ENCODE measurements at regions not wholly inside any gene's neighbourhood (a gene's known extent, or its start where the extent isn't known, plus 50 kb on each side); places are given as distances from the start of the nearest gene placed in this dataset.

- TF ChIP-seq CTCF (conservative IDR thresholded peaks at IDR 0.05; ENCODE audit: low read depth, low read length): no peak
- no peak for DNase-seq (ENCODE audit: low read depth)
- no peak overlapping the region for H3K4me3 ChIP-seq (ENCODE audit: low read depth, low read length)
These were observed 125.3 kb downstream of the SAMD9 start for GRCh38 chr7:92992483-92992882.

- DNase-seq (ENCODE audit: low read depth): no peak
- no peak for TF ChIP-seq CTCF (conservative IDR thresholded peaks at IDR 0.05; ENCODE audit: low read depth, low read length)
- H3K4me3 ChIP-seq (ENCODE audit: low read depth, low read length): no peak overlapping the region
These were observed 126.6 kb downstream of the SAMD9 start for GRCh38 chr7:92991190-92991589.

DNA sequence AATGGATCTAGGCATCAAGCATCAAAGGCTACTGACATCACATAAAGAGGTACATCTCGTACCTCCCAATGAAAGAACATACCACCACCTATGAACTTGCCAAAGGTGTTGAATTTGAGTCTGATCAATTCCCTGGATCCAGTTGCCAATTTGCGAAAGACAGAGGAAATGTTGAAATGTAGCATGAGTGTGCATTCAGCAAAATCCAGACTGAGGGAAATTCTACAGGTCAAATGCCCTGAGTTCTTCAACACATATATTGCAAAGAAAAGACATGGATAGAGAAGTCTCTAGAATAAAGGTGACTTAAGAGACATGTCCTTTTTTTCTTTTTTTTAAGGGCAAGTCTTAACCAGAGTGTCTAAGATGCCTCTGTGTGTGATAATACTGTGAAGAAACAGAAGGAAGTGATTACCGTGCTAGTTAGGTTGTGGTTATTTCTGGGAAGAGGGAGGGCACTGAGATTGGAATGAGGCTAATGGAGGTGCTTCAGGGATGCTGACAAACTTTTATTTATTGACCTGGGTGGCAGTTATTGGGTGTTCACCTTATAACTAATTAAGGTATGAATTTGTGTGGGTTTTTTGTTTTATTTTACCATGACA lies 128.7 kb downstream of the SAMD9 start:
- TF ChIP-seq CTCF (conservative IDR thresholded peaks at IDR 0.05; ENCODE audit: low read depth, low read length): no peak
- DNase-seq (ENCODE audit: low read depth): no peak

GRCh38 chr7:92988051-92988450 lies 129.7 kb downstream of the SAMD9 start:
- TF ChIP-seq CTCF (conservative IDR thresholded peaks at IDR 0.05; ENCODE audit: low read depth, low read length): peak; percentile 64
- DNase-seq (ENCODE audit: low read depth): peak; percentile 25
- H3K4me3 ChIP-seq (ENCODE audit: low read depth, low read length): no peak overlapping the region

More for the DNA sequence above, 128.7 kb downstream of the SAMD9 start:
- H3K4me3 ChIP-seq (ENCODE audit: low read depth, low read length): no peak overlapping the region

DNA sequence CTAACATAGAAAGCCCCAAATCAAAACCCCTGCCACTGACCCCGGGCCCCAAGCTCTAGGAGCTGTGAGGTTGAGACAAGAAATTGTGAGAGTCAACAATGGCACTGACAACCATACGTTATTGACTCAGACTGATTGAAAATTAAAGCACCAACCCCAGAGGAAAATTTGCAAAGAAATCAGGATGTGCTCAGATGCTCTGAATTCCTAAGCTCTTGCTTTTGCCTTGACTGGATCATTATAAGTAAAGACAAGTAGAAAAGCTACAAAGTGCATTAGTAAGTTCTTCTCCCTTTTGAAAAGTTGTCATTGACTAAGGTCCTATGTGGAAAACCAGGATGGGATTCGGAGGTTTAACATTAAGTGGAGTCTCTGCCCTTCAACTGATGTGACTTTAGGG lies 130.2 kb downstream of the SAMD9 start:
- DNase-seq (ENCODE audit: low read depth): no peak
- H3K4me3 ChIP-seq (ENCODE audit: low read depth, low read length): no peak overlapping the region

DNA sequence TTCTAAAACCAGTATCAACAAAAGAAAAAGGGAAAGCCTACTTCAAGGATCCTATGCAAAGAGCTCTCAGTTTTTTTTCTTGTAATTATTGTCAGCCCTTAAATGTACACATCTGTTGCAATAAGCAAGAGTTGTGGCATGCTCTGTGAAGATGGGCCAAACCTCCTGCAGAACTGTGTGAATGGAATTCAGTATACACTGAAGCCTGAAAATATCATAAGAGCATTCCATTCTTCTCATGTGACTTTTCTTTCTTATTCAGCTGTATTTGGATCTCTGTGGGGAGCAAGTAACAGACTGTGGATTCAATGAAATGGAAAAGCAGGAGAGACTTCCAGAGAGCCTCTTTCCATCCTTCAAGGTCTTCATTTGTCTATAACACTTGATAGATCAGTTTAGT lies 130.7 kb downstream of the SAMD9 start:
- no peak overlapping the region for H3K4me3 ChIP-seq (ENCODE audit: low read depth, low read length)
- TF ChIP-seq CTCF (conservative IDR thresholded peaks at IDR 0.05; ENCODE audit: low read depth, low read length): no peak
- no peak for DNase-seq (ENCODE audit: low read depth)

More for the DNA sequence above, 130.2 kb downstream of the SAMD9 start:
- no peak for TF ChIP-seq CTCF (conservative IDR thresholded peaks at IDR 0.05; ENCODE audit: low read depth, low read length)

GRCh38 chr7:92982928-92983327 lies 134.9 kb downstream of the SAMD9 start:
- DNase-seq (ENCODE audit: low read depth): no peak
- H3K4me3 ChIP-seq (ENCODE audit: low read depth, low read length): no peak overlapping the region
- TF ChIP-seq CTCF (conservative IDR thresholded peaks at IDR 0.05; ENCODE audit: low read depth, low read length): no peak

Data from epithelial cell of proximal tubule (primary cell).